ENCODE measurements at regions not wholly inside any gene's neighbourhood (a gene's known extent, or its start where the extent isn't known, plus 50 kb on each side); places are given as distances from the start of the nearest gene placed in this dataset.
"Not testable (repeated sequence)": the region's sequence is repeated elsewhere in the genome, so short reads cannot be mapped to it uniquely, and the experiment has no call there.

DNA sequence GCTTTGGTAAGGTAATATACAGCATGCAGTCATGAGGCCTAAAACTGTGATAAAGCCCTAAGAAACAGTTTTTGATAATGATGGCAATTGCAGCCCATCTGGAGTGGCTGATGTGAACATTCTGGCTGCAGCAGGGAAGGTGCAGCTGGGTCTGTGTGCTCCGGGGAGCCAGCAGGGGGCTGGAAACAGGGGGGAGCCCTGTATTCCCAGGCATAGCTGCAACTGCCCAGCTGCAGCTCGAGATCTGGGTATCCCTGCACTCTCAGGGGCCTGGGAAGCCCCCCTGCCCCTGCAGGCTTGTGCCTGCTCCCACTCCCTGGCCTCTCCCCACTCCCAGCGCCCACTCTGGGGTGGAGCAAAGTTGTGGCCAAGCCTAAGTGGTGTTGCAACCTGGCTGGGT, 95.6 kb downstream of the RRAGB start:
- no peak for TF ChIP-seq CTCF (IDR thresholded peaks at IDR 0.05)
- DNase-seq (ENCODE audit: low spot score) = no peak
- no peak for ATAC-seq (ENCODE audit: low FRiP score)

DNA sequence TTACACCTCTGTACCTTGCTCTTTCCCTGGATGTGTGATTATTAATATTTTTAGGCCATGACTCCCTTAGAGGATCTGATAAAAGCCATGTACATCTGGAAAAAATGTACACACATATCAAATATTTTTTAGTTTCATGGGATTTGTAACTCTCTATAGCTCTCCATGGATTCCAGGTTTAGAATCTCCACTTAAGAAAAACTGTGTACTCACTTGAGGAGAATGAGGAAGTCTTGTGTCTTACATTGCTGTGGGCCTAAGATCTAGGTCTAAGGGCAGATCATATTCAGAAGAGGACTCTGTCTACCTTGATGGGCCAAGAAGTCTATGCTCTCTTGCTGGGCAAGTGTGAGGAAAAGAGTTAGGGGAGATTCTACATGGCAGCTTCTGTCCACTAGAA, 98.0 kb downstream of the RRAGB start:
- no peak for ATAC-seq (ENCODE audit: low FRiP score)
- TF ChIP-seq CTCF (IDR thresholded peaks at IDR 0.05) = no peak
- DNase-seq (ENCODE audit: low spot score) = no peak

DNA sequence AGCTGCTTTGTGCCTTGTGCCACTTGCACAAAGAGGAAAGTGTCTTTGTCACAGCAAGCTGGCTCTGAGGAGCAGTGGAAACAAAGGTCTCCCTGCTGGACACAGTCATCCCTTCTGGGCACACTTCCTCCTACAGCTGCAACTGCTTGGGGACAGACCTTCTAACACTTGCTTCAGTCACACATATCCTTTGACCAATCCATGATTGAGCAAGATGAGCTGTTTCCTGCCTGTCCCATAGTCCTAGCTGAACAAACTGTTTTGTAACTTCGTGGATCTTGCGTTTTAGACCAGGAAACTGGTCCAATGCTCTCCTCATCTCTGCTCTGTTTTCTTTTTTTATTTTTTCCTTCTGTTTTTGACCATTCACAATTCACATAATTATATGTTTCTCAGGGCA, 98.5 kb downstream of the RRAGB start:
- ATAC-seq (ENCODE audit: low FRiP score) (no peak), DNase-seq (ENCODE audit: low spot score) (no peak)
- no peak for TF ChIP-seq CTCF (IDR thresholded peaks at IDR 0.05)

GRCh38 chrX:55818673-55819375, 101.3 kb downstream of the RRAGB start:
- TF ChIP-seq CTCF (IDR thresholded peaks at IDR 0.05) = no peak
- no peak for DNase-seq (ENCODE audit: low spot score)
- ATAC-seq (ENCODE audit: low FRiP score) = no peak

DNA sequence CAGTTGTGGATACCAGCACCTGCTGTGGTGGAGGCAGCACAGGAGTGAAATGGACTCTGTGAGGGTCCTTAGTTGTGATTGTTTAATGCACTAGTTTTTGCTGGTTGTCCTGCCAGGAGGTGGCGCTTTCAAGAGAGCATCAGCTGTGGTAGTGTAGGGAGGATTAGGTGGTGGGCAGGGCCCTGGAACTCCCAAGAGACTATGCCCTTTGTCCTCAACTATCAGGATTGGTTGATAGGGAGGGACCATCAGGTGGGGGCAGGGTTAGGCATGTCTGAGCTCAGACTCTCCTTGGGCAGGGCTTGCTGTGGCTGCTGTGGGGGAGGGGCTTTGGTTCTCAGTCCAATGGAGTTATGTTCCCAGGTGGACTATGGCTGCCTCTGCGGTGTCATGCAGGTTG, 121.9 kb downstream of the RRAGB start:
- no peak for ATAC-seq (ENCODE audit: low FRiP score)
- DNase-seq (ENCODE audit: low spot score) = no peak

DNA sequence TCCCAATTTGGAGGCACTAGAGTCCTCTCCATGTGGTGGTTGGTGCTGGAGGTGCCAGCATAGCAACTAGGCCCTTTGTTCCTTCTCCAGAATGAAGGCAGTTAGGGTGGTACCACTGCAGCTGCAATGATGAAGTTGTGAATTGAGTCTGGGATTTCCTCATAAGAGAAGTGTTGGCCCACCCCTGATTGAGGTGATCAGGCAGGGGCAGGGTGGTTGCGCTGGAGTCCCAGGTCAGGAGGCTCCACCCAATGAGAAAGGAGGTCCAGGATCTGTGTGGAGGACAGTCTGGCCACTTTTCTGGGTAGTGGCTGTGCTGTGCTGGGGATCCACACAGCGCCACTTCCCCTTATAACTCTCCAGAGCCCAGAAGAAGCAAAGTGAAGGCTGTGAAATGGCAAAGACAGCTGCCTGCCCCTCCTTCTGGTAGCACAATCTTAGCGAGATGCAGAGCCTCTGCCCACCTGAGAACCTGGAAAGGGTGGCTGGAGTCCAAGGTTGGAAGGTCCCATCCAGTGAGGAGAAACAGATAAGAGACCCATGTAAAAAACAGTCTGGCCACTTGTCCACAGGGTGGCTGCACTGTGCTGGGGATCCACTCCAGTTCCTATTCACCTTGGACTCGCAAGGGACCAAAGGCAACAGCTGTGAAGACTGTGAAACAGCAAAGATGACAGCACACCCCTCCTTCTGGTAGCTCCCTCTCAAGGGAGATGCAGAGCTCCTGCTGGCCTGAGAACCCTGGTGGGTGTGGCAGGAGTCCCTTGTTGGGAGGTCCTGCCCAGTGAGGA, 124.6 kb downstream of the RRAGB start:
- DNase-seq (ENCODE audit: low spot score) (no peak), ATAC-seq (ENCODE audit: low FRiP score) (no peak)
- TF ChIP-seq CTCF (IDR thresholded peaks at IDR 0.05) = no peak

More for the DNA sequence above, 121.9 kb downstream of the RRAGB start:
- TF ChIP-seq CTCF (IDR thresholded peaks at IDR 0.05) = no peak

DNA sequence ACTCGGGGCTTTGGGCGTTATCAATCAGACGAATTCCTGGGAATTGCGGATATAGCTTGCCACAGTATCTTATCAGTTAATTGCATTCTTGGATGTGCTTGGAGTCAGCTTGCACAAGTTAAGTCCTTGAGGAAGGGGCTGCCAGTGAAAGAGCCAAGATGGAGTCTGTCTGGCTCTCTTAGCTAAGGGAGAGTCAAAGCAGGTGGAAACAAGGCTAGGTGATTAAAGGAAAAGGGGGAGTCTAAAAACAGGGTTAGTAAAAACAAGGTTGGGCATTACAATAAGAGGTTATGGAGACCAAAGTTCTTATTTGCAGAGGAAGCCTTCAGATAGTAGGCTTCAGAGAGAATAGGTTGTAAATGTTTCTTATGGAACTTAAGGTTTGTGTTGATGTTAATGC, 149.2 kb downstream of the RRAGB start:
- DNase-seq (ENCODE audit: low spot score); ATAC-seq (ENCODE audit: low FRiP score): not testable (repeated sequence)
